ENCODE measurements at regions not wholly inside any gene's neighbourhood (a gene's known extent, or its start where the extent isn't known, plus 50 kb on each side); places are given as distances from the start of the nearest gene placed in this dataset.

GRCh38 chr2:168392024-168392423 lies 64.0 kb upstream of the CERS6 start:
- Histone ChIP-seq H3K27ac (no peak overlapping the region), H3K36me3 (no peaks in the 10 kb centered on the region), H3K27me3 (no peaks in the 10 kb centered on the region), H3K9ac (no peak overlapping the region), H3K4me3 (no peak overlapping the region), H3K4me2 (no peak overlapping the region), H3K4me1 (no peaks in the 10 kb centered on the region), H3K9me3 (replicated peaks in 1 of 11) (peaks cover 0 to 3% (median 0%) of the 10 kb centered on the region in 11 experiments; a peak in 1 of 22 replicates), H4K20me1 (no peaks in the 10 kb centered on the region)
- TF ChIP-seq Cebpa-rat (IDR thresholded peaks at IDR 0.05): no peak

DNA sequence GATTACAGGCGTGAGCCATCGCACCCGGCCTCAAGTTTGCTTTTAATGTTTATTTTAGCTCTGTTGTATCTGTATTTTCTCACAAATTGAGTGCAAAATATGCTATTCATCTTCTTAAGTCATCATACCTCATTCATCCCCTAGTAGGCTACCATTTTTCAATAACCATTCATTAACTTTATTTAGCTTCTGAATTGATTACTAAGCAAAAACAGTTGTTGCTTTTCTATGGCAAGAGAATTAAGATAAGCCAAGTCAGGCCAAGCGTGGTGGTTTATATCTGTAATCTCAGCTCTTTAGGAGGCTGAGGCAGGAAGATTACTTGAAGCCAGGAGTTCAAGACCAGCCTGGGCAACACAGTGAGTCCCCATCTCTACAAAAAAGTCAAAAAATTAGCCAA lies 63.3 kb upstream of the CERS6 start:
- H3K4me3 ChIP-seq: no peak overlapping the region
- H4K20me1 ChIP-seq: no peaks in the 10 kb centered on the region
- H3K27me3 ChIP-seq: no peaks in the 10 kb centered on the region
- H3K4me2 ChIP-seq: no peak overlapping the region
- no peak overlapping the region for H3K9ac ChIP-seq
- no peaks in the 10 kb centered on the region for H3K36me3 ChIP-seq
- H3K4me1 ChIP-seq: no peaks in the 10 kb centered on the region
- no peak for TF ChIP-seq Cebpa-rat (IDR thresholded peaks at IDR 0.05)
- no peaks in the 10 kb centered on the region for H3K9me3 ChIP-seq (replicated peaks in 1 of 11)
- no peak overlapping the region for H3K27ac ChIP-seq

- Histone ChIP-seq H3K27ac (no peak overlapping the region), H4K20me1 (no peaks in the 10 kb centered on the region), H3K9ac (no peak overlapping the region), H3K36me3 (no peaks in the 10 kb centered on the region), H3K4me1 (no peaks in the 10 kb centered on the region), H3K4me2 (no peak overlapping the region), H3K4me3 (no peak overlapping the region), H3K9me3 (replicated peaks in 1 of 11) (peaks cover 0 to 2% (median 0%) of the 10 kb centered on the region in 11 experiments; a peak in 2 of 22 replicates), H3K27me3 (no peaks in the 10 kb centered on the region)
- no peak for TF ChIP-seq Cebpa-rat (IDR thresholded peaks at IDR 0.05)
These were observed 61.8 kb upstream of the CERS6 start for GRCh38 chr2:168394262-168394661.

DNA sequence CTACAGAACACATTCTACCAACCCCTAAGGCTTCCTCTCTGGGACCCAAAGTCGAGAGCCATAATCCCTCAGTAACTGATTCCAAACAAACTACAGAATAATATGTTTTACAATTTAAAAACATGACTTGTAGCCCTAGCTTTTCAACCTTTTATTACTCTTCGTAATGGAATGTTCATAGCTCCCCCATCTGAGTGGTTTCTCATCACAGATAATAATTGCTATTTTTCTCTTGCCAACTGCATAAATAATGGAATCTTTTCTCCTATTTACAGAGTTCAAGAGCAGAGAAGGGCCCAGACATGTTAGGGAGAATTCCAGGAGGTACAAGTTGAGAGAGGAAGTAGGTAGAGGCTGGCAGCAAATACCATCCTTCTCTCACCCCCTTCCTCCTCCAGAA lies 59.9 kb upstream of the CERS6 start:
- Histone ChIP-seq H3K27ac (no peak overlapping the region), H3K4me1 (no peaks in the 10 kb centered on the region)

DNA sequence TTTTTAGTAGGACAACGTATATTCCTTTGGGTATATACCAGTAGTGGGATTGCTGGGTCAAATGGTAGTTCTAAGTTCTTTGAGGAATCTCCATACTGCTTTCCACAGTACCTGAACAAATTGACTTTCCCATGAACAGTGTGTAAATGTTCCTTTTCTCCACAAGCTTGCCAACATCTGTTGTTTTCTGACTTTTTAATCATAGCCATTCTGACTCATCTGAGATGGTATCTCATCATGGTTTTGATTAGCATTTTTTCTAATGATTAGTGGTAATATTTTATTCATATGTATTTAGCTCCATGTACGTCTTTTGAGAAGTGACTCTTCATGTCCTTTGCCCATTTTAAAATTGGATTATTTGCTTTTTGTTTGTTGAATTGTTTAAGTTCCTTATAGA lies 58.4 kb upstream of the CERS6 start:
- H3K27me3 ChIP-seq: no peaks in the 10 kb centered on the region
- H3K4me3 ChIP-seq: no peak overlapping the region
- H3K36me3 ChIP-seq: no peaks in the 10 kb centered on the region
- H3K4me1 ChIP-seq: no peaks in the 10 kb centered on the region
- H3K9me3 ChIP-seq (replicated peaks in 1 of 11): peaks cover 0 to 12% (median 0%) of the 10 kb centered on the region in 11 experiments; a peak in 2 of 22 replicates
- H3K4me2 ChIP-seq: no peak overlapping the region
- no peak for TF ChIP-seq Cebpa-rat (IDR thresholded peaks at IDR 0.05)
- no peak overlapping the region for H3K9ac ChIP-seq
- no peak overlapping the region for H3K27ac ChIP-seq
- H4K20me1 ChIP-seq: no peaks in the 10 kb centered on the region

More for the DNA sequence above, 59.9 kb upstream of the CERS6 start:
- Histone ChIP-seq H3K9me3 (replicated peaks in 1 of 11) (peaks cover 0 to 12% (median 0%) of the 10 kb centered on the region in 11 experiments; a peak in 2 of 22 replicates), H3K9ac (no peak overlapping the region), H3K36me3 (no peaks in the 10 kb centered on the region), H3K27me3 (no peaks in the 10 kb centered on the region), H3K4me3 (no peak overlapping the region), H3K4me2 (no peak overlapping the region), H4K20me1 (no peaks in the 10 kb centered on the region)
- no peak for TF ChIP-seq Cebpa-rat (IDR thresholded peaks at IDR 0.05)

DNA sequence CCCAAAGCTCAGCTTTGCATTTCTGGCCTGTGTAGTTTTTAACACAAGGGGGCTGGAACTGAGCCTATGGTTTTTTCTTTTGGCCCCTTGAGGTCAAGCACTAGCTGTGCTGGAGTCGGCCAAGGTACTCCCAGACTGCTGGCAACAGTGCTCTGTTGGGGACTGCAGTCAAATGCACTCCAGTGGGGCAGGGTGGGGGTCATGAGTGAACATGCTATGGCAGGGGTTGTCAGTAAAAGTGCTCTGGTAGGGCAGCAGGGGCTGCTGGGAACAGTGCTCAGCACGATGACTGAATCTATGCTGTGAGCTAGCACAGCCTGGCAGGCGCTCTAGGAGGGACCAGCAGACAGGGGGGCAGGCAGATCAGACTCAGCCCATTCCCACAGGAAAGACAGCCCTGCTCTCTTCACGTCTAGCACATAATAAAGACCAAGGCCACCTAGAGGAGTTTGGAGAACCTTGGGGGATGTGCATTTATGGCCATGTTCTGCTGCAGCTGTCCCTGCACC lies 55.0 kb upstream of the CERS6 start:
- H3K36me3 ChIP-seq: no peaks in the 10 kb centered on the region
- H4K20me1 ChIP-seq: no peaks in the 10 kb centered on the region

DNA sequence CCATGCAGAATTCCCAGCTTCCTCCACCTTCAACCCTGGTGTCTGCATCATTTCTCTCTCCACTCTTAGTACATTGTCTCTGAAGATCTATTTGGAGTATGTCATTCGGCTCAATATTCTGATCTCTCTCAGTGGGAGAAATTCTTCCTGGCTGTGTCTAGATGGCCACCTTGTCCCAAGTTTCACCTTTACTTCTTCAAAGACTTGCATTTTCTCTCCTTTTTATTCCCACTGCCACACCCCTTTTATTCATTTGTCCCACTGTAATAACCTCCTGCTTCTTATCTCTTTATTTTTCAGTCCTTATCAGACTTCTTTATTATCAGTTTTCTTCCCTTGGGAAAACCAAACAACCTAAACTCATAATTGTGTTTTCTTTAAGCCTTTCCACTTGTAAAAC lies 54.3 kb upstream of the CERS6 start:
- H4K20me1 ChIP-seq: no peaks in the 10 kb centered on the region
- no peak overlapping the region for H3K27ac ChIP-seq
- no peak overlapping the region for H3K4me2 ChIP-seq
- no peaks in the 10 kb centered on the region for H3K36me3 ChIP-seq
- no peak overlapping the region for H3K4me3 ChIP-seq
- H3K9me3 ChIP-seq (replicated peaks in 1 of 11): peaks cover 0 to 12% (median 0%) of the 10 kb centered on the region in 11 experiments; a peak in 3 of 22 replicates
- no peaks in the 10 kb centered on the region for H3K27me3 ChIP-seq
- H3K9ac ChIP-seq: no peak overlapping the region
- TF ChIP-seq Cebpa-rat (IDR thresholded peaks at IDR 0.05): no peak
- H3K4me1 ChIP-seq: no peaks in the 10 kb centered on the region

More for the DNA sequence above, 55.0 kb upstream of the CERS6 start:
- Histone ChIP-seq H3K4me3 (no peak overlapping the region), H3K27me3 (no peaks in the 10 kb centered on the region), H3K4me1 (no peaks in the 10 kb centered on the region), H3K4me2 (no peak overlapping the region), H3K9ac (no peak overlapping the region), H3K9me3 (replicated peaks in 1 of 11) (peaks cover 0 to 12% (median 0%) of the 10 kb centered on the region in 11 experiments; a peak in 3 of 22 replicates), H3K27ac (no peak overlapping the region)
- no peak for TF ChIP-seq Cebpa-rat (IDR thresholded peaks at IDR 0.05)

DNA sequence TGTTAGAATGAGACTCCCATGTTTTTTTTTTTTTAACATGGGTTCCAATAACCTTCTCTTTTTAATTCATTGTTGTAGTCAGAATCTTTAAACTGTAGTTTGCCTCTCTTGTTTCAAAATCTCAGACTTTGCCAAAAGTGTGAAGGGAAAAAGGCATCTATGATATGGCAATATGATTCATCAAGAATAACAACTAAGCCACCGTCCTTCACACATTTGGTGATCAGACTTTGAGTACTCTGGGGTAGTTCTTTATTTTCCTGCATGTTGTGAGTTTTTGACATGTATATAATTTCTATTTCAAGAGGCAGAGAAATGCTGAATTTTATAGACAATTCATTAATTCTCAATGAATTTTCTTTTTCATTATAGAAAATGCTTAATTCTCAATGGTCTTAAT lies 53.5 kb upstream of the CERS6 start:
- H3K27me3 ChIP-seq: no peaks in the 10 kb centered on the region
- no peaks in the 10 kb centered on the region for H3K4me1 ChIP-seq
- H4K20me1 ChIP-seq: no peaks in the 10 kb centered on the region
- H3K4me2 ChIP-seq: no peak overlapping the region
- no peak overlapping the region for H3K9ac ChIP-seq
- no peak overlapping the region for H3K4me3 ChIP-seq
- no peak for TF ChIP-seq Cebpa-rat (IDR thresholded peaks at IDR 0.05)
- H3K9me3 ChIP-seq (replicated peaks in 1 of 11): peaks cover 2 to 20% (median 6%) of the 10 kb centered on the region in 11 experiments; a peak in 16 of 22 replicates
- no peak overlapping the region for H3K27ac ChIP-seq
- no peaks in the 10 kb centered on the region for H3K36me3 ChIP-seq

DNA sequence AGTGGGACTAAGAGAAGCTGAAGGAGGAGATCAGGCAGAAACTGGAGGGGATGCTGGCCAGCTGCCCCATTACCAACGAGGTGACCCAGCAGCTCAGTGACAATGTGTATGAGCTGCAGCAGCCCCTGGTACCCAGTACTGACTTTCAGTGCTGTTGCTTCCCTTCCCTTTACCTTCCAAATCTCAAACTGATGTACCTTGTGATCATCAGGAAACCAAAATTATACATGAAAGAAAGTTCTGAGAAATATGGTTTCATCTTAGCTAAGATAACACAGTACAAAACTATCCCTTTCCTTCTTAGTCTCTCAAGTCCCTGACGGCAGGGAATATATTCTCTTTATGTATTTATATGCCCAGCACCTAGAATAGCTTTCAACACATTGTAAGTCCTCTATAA lies 52.3 kb upstream of the CERS6 start:
- Histone ChIP-seq H3K4me1 (no peaks in the 10 kb centered on the region), H3K27me3 (no peaks in the 10 kb centered on the region), H4K20me1 (no peaks in the 10 kb centered on the region), H3K9me3 (replicated peaks in 1 of 11) (peaks cover 8 to 30% (median 14%) of the 10 kb centered on the region in 11 experiments; a peak in 16 of 22 replicates), H3K27ac (no peak overlapping the region), H3K36me3 (no peaks in the 10 kb centered on the region), H3K9ac (no peak overlapping the region), H3K4me2 (no peak overlapping the region), H3K4me3 (no peak overlapping the region)
- no peak for TF ChIP-seq Cebpa-rat (IDR thresholded peaks at IDR 0.05)

DNA sequence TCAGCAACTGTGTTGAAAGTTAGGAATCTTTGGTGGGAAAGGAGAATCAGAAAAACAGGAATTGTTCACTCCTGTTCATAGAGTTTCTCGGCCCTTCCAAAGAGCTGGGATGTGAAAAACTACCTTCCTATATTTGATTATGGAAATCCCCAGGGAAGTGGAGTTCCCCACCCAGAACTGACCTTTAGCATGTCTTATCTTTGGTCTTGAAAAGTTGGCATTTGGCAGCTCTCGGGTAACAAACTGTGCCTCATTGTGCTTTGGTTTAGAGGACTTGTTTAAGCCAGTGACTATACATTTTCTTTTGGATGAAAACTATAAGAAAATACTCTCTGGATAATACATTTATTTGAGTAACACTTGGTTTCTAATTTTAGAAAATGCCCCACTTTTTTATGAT lies 51.3 kb upstream of the CERS6 start:
- H3K4me2 ChIP-seq: no peak overlapping the region
- no peaks in the 10 kb centered on the region for H3K36me3 ChIP-seq
- peaks cover 8 to 23% (median 12%) of the 10 kb centered on the region in 11 experiments; a peak in 16 of 22 replicates for H3K9me3 ChIP-seq (replicated peaks in 1 of 11)
- no peaks in the 10 kb centered on the region for H4K20me1 ChIP-seq
- no peaks in the 10 kb centered on the region for H3K27me3 ChIP-seq
- no peak overlapping the region for H3K27ac ChIP-seq
- H3K4me3 ChIP-seq: no peak overlapping the region
- no peak overlapping the region for H3K9ac ChIP-seq
- no peaks in the 10 kb centered on the region for H3K4me1 ChIP-seq
- no peak for TF ChIP-seq Cebpa-rat (IDR thresholded peaks at IDR 0.05)
